K562 (cell line): ENCODE measurements at regions not wholly inside any gene's neighbourhood (a gene's known extent, or its start where the extent isn't known, plus 50 kb on each side); places are given as distances from the start of the nearest gene placed in this dataset.

Source experiments
- ATAC-seq: fragments of 200-7000 bp; cut with Tn5 transposase; 3 replicates; pipeline ENCODE4 v1.9.1; 2020; ENCODE audit warnings: moderate library complexity
- BruUV-seq: library from RNA; stranded (reverse); fragments of 400-500 nt; replicated peaks from 2 replicates; lab custom pipeline; 2021; lab: Mats Ljungman, UMichigan
- CTCF ChIA-PET: fragments of 300-600 bp; formaldehyde crosslinking; extraction: SDS; loops from one replicate; lab custom pipeline; 2021; ENCODE audit warnings: low intra/inter-chr PET ratio; lab: Yijun Ruan, JAX
- POLR2A ChIA-PET: fragments of 300-600, 350-650 bp; sonication (Branson Sonifier 250); formaldehyde crosslinking; extraction: SDS; loops from one replicate; lab custom pipeline; 2021; ENCODE audit warnings: antibody characterized with exemption, inconsistent platforms; lab: Yijun Ruan, JAX
- DNase-seq, 4 experiments: peaks; one replicate each; pipeline versions ENCODE4 v3.0.0 to v3.0.0-alpha.2; 2011 to 2018; ENCODE audit warnings: low spot score in 3 of 4, mixed read lengths in 3 of 4; ENCODE audit errors: extremely low read depth in 1 of 4
- FAIRE-seq: peaks from 2 replicates; lab custom pipeline; 2011; peaks lifted over from hg19 to GRCh38; lab: Jason Lieb, UNC
- H2AFZ ChIP-seq: 2 replicates; pipeline ENCODE4 v1.6.0; 2011; ENCODE audit warnings: low read depth, low read length, control low read depth, inconsistent platforms
- H3K27ac ChIP-seq: fragments of 200-600 bp; 3 replicates; pipeline ENCODE4 v1.8.0; 2011; ENCODE audit warnings: low read depth, mild to moderate bottlenecking, control low read depth, inconsistent platforms, low read length, moderate library complexity, mixed read lengths; ENCODE audit errors: extremely low read depth
- H3K27me3 ChIP-seq, 2 experiments: fragments of 300-600 bp in 1 of 2; 2 replicates in 1 of 2; 3 replicates in 1 of 2; pipeline versions ENCODE4 v1.6.0 to v1.8.0; 2011; ENCODE audit warnings: inconsistent platforms in 2 of 2, low read length in 2 of 2, mild to moderate bottlenecking in 1 of 2, mixed read lengths in 1 of 2, moderate library complexity in 1 of 2; ENCODE audit not compliant: control insufficient read depth in 2 of 2, insufficient read depth in 2 of 2
- H3K36me3 ChIP-seq: fragments of 300-600 bp; 3 replicates; pipeline ENCODE4 v1.8.0; 2011; ENCODE audit warnings: mild to moderate bottlenecking, low read length, inconsistent platforms; ENCODE audit not compliant: control insufficient read depth, insufficient read depth
- H3K4me1 ChIP-seq, 2 experiments: fragments of 200-600 bp in 1 of 2; replicated peaks in 1 of 2; 2 replicates in 1 of 2; 3 replicates in 1 of 2; pipeline versions ENCODE4 v1.5.1 to v1.8.0; 2011; ENCODE audit warnings: inconsistent platforms in 2 of 2, low read length in 2 of 2, mild to moderate bottlenecking in 1 of 2, mixed read lengths in 1 of 2, moderate library complexity in 1 of 2; ENCODE audit not compliant: control insufficient read depth in 2 of 2, insufficient read depth in 2 of 2
- H3K4me2 ChIP-seq: 2 replicates; pipeline ENCODE4 v1.6.1; 2011; ENCODE audit warnings: low read length, control low read depth, inconsistent platforms, mixed read lengths; ENCODE audit not compliant: insufficient read depth
- H3K4me3 ChIP-seq: fragments of 200-600 bp; sonication (generic), shearing (Covaris generic); 2 replicates; pipeline ENCODE4 v1.5.1; 2016; ENCODE audit warnings: control low read depth, inconsistent platforms
- H3K79me2 ChIP-seq: fragments of 200-600 bp; 3 replicates; pipeline ENCODE4 v1.8.0; 2011; ENCODE audit warnings: low read length, inconsistent platforms; ENCODE audit not compliant: control insufficient read depth, insufficient read depth
- H3K9ac ChIP-seq, 2 experiments: 2 replicates each; pipeline versions ENCODE4 v1.6.0 to v1.6.1; 2011; ENCODE audit warnings: low read depth in 2 of 2, low read length in 2 of 2, control low read depth in 1 of 2, inconsistent platforms in 1 of 2, mild to moderate bottlenecking in 1 of 2, mixed read lengths in 1 of 2; ENCODE audit not compliant: insufficient read depth in 1 of 2
- H3K9me1 ChIP-seq: one replicate; pipeline ENCODE4 v1.6.0; 2011; ENCODE audit warnings: inconsistent platforms, mild to moderate bottlenecking, low read length, moderate library complexity; ENCODE audit not compliant: control insufficient read depth, insufficient read depth
- H3K9me3 ChIP-seq: replicated peaks from 2 replicates; pipeline ENCODE4 v1.5.1; 2011; ENCODE audit warnings: low read depth, low read length, inconsistent platforms; ENCODE audit not compliant: control insufficient read depth, insufficient read depth
- H4K20me1 ChIP-seq: replicated peaks from 2 replicates; pipeline ENCODE4 v1.6.1; 2011; ENCODE audit warnings: low read length, inconsistent platforms, mixed read lengths; ENCODE audit not compliant: control insufficient read depth, insufficient read depth
- BRCA1 ChIP-seq, 2 experiments: fragments of 450-650 bp in 1 of 2; sonication (generic) in 1 of 2; formaldehyde crosslinking in 1 of 2; IDR thresholded peaks; 2 replicates each; pipeline versions ENCODE4 v1.5.0 to v1.6.1; 2017 to 2020; ENCODE audit warnings: mild to moderate bottlenecking in 1 of 2, missing genetic modification reagents in 1 of 2
- CHD2 ChIP-seq: IDR thresholded peaks from 2 replicates; pipeline ENCODE4 v1.6.1; 2011; ENCODE audit warnings: low read depth, low read length
- HDAC3 ChIP-seq: fragments of 450-650 bp; IDR thresholded peaks from 2 replicates; pipeline ENCODE4 v1.6.1; 2018; ENCODE audit warnings: borderline replicate concordance, mild to moderate bottlenecking, moderate library complexity; ENCODE audit not compliant: partially characterized antibody
- HMG20A ChIP-seq: fragments of 450-650 bp; formaldehyde crosslinking; conservative IDR thresholded peaks from 2 replicates; pipeline ENCODE4 v1.4.0; 2020; ENCODE audit warnings: mild to moderate bottlenecking, mixed read lengths
- HNRNPL ChIP-seq: fragments of 200-400 bp; formaldehyde crosslinking; IDR thresholded peaks from 2 replicates; pipeline ENCODE4 v1.6.1; 2017; ENCODE audit warnings: low read depth, mild to moderate bottlenecking, low read length
- L3MBTL2 ChIP-seq: fragments of 450-650 bp; IDR thresholded peaks from 2 replicates; pipeline ENCODE4 v1.6.1; 2016; ENCODE audit warnings: mild to moderate bottlenecking, moderate library complexity
- NELFE ChIP-seq: IDR thresholded peaks from 2 replicates; pipeline ENCODE4 v1.6.1; 2011; ENCODE audit warnings: mild to moderate bottlenecking; ENCODE audit not compliant: insufficient read depth, insufficient read length
- PRPF4 ChIP-seq: fragments of 200-400 bp; formaldehyde crosslinking; IDR thresholded peaks from one replicate; pipeline ENCODE4 v1.6.1; 2017; ENCODE audit warnings: low read length, low read depth, mild to moderate bottlenecking; ENCODE audit not compliant: insufficient read depth, poor library complexity, severe bottlenecking
- RB1 ChIP-seq: fragments of 450-650 bp; IDR thresholded peaks from 2 replicates; pipeline ENCODE4 v1.6.1; 2017; ENCODE audit warnings: low read depth, mild to moderate bottlenecking
- RBM14 ChIP-seq: fragments of 200-400 bp; formaldehyde crosslinking; IDR thresholded peaks from 2 replicates; pipeline ENCODE4 v1.6.1; 2018; ENCODE audit warnings: low read depth, mild to moderate bottlenecking, low read length, moderate library complexity, borderline replicate concordance; ENCODE audit not compliant: insufficient read depth
- TAL1 ChIP-seq: fragments of 450-650 bp; IDR thresholded peaks from 2 replicates; pipeline ENCODE4 v1.6.1; 2016; ENCODE audit warnings: mild to moderate bottlenecking
- U2AF1 ChIP-seq: fragments of 200-400 bp; formaldehyde crosslinking; optimal IDR thresholded peaks from 2 replicates; pipeline ENCODE3; 2017; ENCODE audit warnings: mild to moderate bottlenecking, low read depth, low read length, moderate library complexity
- ZBTB7A ChIP-seq: IDR thresholded peaks from 2 replicates; pipeline ENCODE4 v1.6.1; 2011; ENCODE audit warnings: low read depth, mild to moderate bottlenecking, low read length, moderate library complexity, borderline replicate concordance; ENCODE audit not compliant: control insufficient read depth
- ZC3H8 ChIP-seq: fragments of 450-650 bp; IDR thresholded peaks from 2 replicates; pipeline ENCODE4 v1.6.1; 2017
- ZKSCAN1 ChIP-seq: fragments of 150-350 bp; IDR thresholded peaks from 2 replicates; pipeline ENCODE4 v1.6.1; 2016; ENCODE audit warnings: low read depth, low read length
- ZNF146 ChIP-seq: IDR thresholded peaks from one replicate; pipeline ENCODE4 v1.6.1; 2018; ENCODE audit warnings: missing compliant biosample characterization; ENCODE audit not compliant: unreplicated experiment
- ZNF277 ChIP-seq: fragments of 250-450 bp; sonication (Bioruptor Pico); IDR thresholded peaks from 2 replicates; pipeline ENCODE4 v1.8.0; 2022; ENCODE audit warnings: inconsistent platforms, mild to moderate bottlenecking, moderate library complexity, borderline replicate concordance
- ZNF347 ChIP-seq: fragments of 450-650 bp; formaldehyde crosslinking; IDR thresholded peaks from 2 replicates; pipeline ENCODE4 v1.4.0; 2020; ENCODE audit warnings: low read depth, mild to moderate bottlenecking, moderate library complexity
- ZNF586 ChIP-seq: fragments of 450-650 bp; formaldehyde crosslinking; conservative IDR thresholded peaks from 2 replicates; pipeline ENCODE4 v1.4.0; 2020; ENCODE audit warnings: mild to moderate bottlenecking, moderate library complexity
- in situ Hi-C: fragments of 300-500 bp; cut with MboI; formaldehyde crosslinking; loops from 4 replicates; pipeline ENCODE4 v1.15.0; 2018; ENCODE audit warnings: inconsistent platforms, mixed read lengths
- intact Hi-C: fragments of 100-400 bp; cut with micrococcal nuclease; formaldehyde crosslinking; loops from 2 replicates; pipeline ENCODE4 v1.14.2; 2022

- FAIRE-seq (no peak), ATAC-seq (no peak), DNase-seq (no peak)
- Histone ChIP-seq H4K20me1 (no peaks in the 10 kb centered on the region), H3K4me2 (no peak overlapping the region), H3K9ac (no peak overlapping the region), H2AFZ (no peak overlapping the region), H3K27me3 (no peaks in the 10 kb centered on the region), H3K36me3 (no peaks in the 10 kb centered on the region), H3K9me3 (no peaks in the 10 kb centered on the region), H3K79me2 (no peaks in the 10 kb centered on the region), H3K27ac (no peak overlapping the region), H3K9me1 (no peaks in the 10 kb centered on the region), H3K4me1 (no peaks in the 10 kb centered on the region), H3K4me3 (no peak overlapping the region)
- ChIA-PET CTCF (no interaction called here), POLR2A (no interaction called here)
- BruUV-seq = no TSS peak
- in situ Hi-C loops (no loop called here), intact Hi-C loops (no loop called here)
- TF ChIP-seq L3MBTL2 (no peak), RBM14 (no peak), ZNF586 (CRISPR knock-in tag) (no peak), ZNF146 (CRISPR knock-in tag) (no peak), U2AF1 (no peak), ZKSCAN1 (no peak), PRPF4 (no peak), TAL1 (no peak), RB1 (no peak), HNRNPL (no peak), ZBTB7A (no peak), ZNF347 (CRISPR knock-in tag) (no peak), ZNF277 (CRISPR knock-in tag) (no peak), HDAC3 (no peak), ZC3H8 (no peak), NELFE (no peak), BRCA1 (IDR thresholded peaks at IDR 0.05) (no peak), BRCA1 (CRISPR knock-in tag; IDR thresholded peaks at IDR 0.05) (no peak), HMG20A (CRISPR knock-in tag) (no peak), CHD2 (no peak)
Observed at GRCh38 chr14:97267509-97267908, 470.3 kb downstream of the VRK1 start.
